ENCODE measurements at regions not wholly inside any gene's neighbourhood (a gene's known extent, or its start where the extent isn't known, plus 50 kb on each side); places are given as distances from the start of the nearest gene placed in this dataset.

- Histone ChIP-seq H3K27me3 (ENCODE audit: control insufficient read depth in 2 of 2, insufficient read depth in 2 of 2, low read length in 2 of 2) (no peaks in the 10 kb centered on the region), H3K4me3 (ENCODE audit: low read length in 2 of 2) (no peak overlapping the region), H3K4me1 (ENCODE audit: control insufficient read depth in 2 of 2, insufficient read depth in 2 of 2, low read length in 2 of 2) (no peaks in the 10 kb centered on the region), H3K36me3 (ENCODE audit: control insufficient read depth in 2 of 2, insufficient read depth in 2 of 2, low read length in 2 of 2) (no peaks in the 10 kb centered on the region), H3K27ac (ENCODE audit: low read depth in 2 of 2, low read length in 2 of 2) (no peak overlapping the region), H3K9ac (ENCODE audit: low read depth in 1 of 2, low read length in 2 of 2) (no peak overlapping the region), H3K9me3 (ENCODE audit: control insufficient read depth in 2 of 2, low read length in 2 of 2) (no peaks in the 10 kb centered on the region)
These were observed 59.6 kb upstream of the CDH13 start for GRCh38 chr16:82567175-82567574.

GRCh38 chr16:82563401-82563800 is 63.4 kb upstream of the CDH13 start:
- Histone ChIP-seq H3K36me3 (ENCODE audit: control insufficient read depth in 2 of 2, insufficient read depth in 2 of 2, low read length in 2 of 2) (no peaks in the 10 kb centered on the region), H3K4me3 (ENCODE audit: low read length in 2 of 2) (no peak overlapping the region), H3K9me3 (ENCODE audit: control insufficient read depth in 2 of 2, low read length in 2 of 2) (no peaks in the 10 kb centered on the region), H3K9ac (ENCODE audit: low read depth in 1 of 2, low read length in 2 of 2) (no peak overlapping the region), H3K4me1 (ENCODE audit: control insufficient read depth in 2 of 2, insufficient read depth in 2 of 2, low read length in 2 of 2) (no peaks in the 10 kb centered on the region), H3K27ac (ENCODE audit: low read depth in 2 of 2, low read length in 2 of 2) (no peak overlapping the region), H3K27me3 (ENCODE audit: control insufficient read depth in 2 of 2, insufficient read depth in 2 of 2, low read length in 2 of 2) (no peaks in the 10 kb centered on the region)

GRCh38 chr16:82562183-82562683 is 64.5 kb upstream of the CDH13 start:
- Histone ChIP-seq H3K9me3 (ENCODE audit: control insufficient read depth in 2 of 2, low read length in 2 of 2) (no peaks in the 10 kb centered on the region), H3K4me3 (ENCODE audit: low read length in 2 of 2) (no peak overlapping the region), H3K27me3 (ENCODE audit: control insufficient read depth in 2 of 2, insufficient read depth in 2 of 2, low read length in 2 of 2) (no peaks in the 10 kb centered on the region), H3K27ac (ENCODE audit: low read depth in 2 of 2, low read length in 2 of 2) (no peak overlapping the region), H3K36me3 (ENCODE audit: control insufficient read depth in 2 of 2, insufficient read depth in 2 of 2, low read length in 2 of 2) (no peaks in the 10 kb centered on the region), H3K9ac (ENCODE audit: low read depth in 1 of 2, low read length in 2 of 2) (no peak overlapping the region), H3K4me1 (ENCODE audit: control insufficient read depth in 2 of 2, insufficient read depth in 2 of 2, low read length in 2 of 2) (no peaks in the 10 kb centered on the region)

- Histone ChIP-seq H3K4me3 (ENCODE audit: low read length in 2 of 2) (no peak overlapping the region), H3K27me3 (ENCODE audit: control insufficient read depth in 2 of 2, insufficient read depth in 2 of 2, low read length in 2 of 2) (no peaks in the 10 kb centered on the region), H3K36me3 (ENCODE audit: control insufficient read depth in 2 of 2, insufficient read depth in 2 of 2, low read length in 2 of 2) (no peaks in the 10 kb centered on the region), H3K27ac (ENCODE audit: low read depth in 2 of 2, low read length in 2 of 2) (no peak overlapping the region), H3K9me3 (ENCODE audit: control insufficient read depth in 2 of 2, low read length in 2 of 2) (no peaks in the 10 kb centered on the region), H3K4me1 (ENCODE audit: control insufficient read depth in 2 of 2, insufficient read depth in 2 of 2, low read length in 2 of 2) (no peaks in the 10 kb centered on the region), H3K9ac (ENCODE audit: low read depth in 1 of 2, low read length in 2 of 2) (no peak overlapping the region)
These were observed 65.9 kb upstream of the CDH13 start for GRCh38 chr16:82560805-82561325.

GRCh38 chr16:82544378-82545160 is 82.2 kb upstream of the CDH13 start:
- Histone ChIP-seq H3K9ac (ENCODE audit: low read depth in 1 of 2, low read length in 2 of 2) (no peak overlapping the region), H3K9me3 (ENCODE audit: control insufficient read depth in 2 of 2, low read length in 2 of 2) (no peaks in the 10 kb centered on the region), H3K4me1 (ENCODE audit: control insufficient read depth in 2 of 2, insufficient read depth in 2 of 2, low read length in 2 of 2) (no peaks in the 10 kb centered on the region), H3K27me3 (ENCODE audit: control insufficient read depth in 2 of 2, insufficient read depth in 2 of 2, low read length in 2 of 2) (peaks cover 0 to 3% of the 10 kb centered on the region in 2 donors), H3K36me3 (ENCODE audit: control insufficient read depth in 2 of 2, insufficient read depth in 2 of 2, low read length in 2 of 2) (no peaks in the 10 kb centered on the region), H3K27ac (ENCODE audit: low read depth in 2 of 2, low read length in 2 of 2) (no peak overlapping the region), H3K4me3 (ENCODE audit: low read length in 2 of 2) (no peak overlapping the region)

- Histone ChIP-seq H3K36me3 (ENCODE audit: control insufficient read depth in 2 of 2, insufficient read depth in 2 of 2, low read length in 2 of 2) (no peaks in the 10 kb centered on the region), H3K4me3 (ENCODE audit: low read length in 2 of 2) (no peak overlapping the region), H3K9me3 (ENCODE audit: control insufficient read depth in 2 of 2, low read length in 2 of 2) (no peaks in the 10 kb centered on the region), H3K27me3 (ENCODE audit: control insufficient read depth in 2 of 2, insufficient read depth in 2 of 2, low read length in 2 of 2) (peaks cover 0 to 3% of the 10 kb centered on the region in 2 donors), H3K4me1 (ENCODE audit: control insufficient read depth in 2 of 2, insufficient read depth in 2 of 2, low read length in 2 of 2) (no peaks in the 10 kb centered on the region), H3K9ac (ENCODE audit: low read depth in 1 of 2, low read length in 2 of 2) (no peak overlapping the region), H3K27ac (ENCODE audit: low read depth in 2 of 2, low read length in 2 of 2) (no peak overlapping the region)
These were observed 84.1 kb upstream of the CDH13 start for GRCh38 chr16:82542714-82543113.

GRCh38 chr16:82541103-82541502 is 85.7 kb upstream of the CDH13 start:
- H3K27me3 ChIP-seq (ENCODE audit: control insufficient read depth in 2 of 2, insufficient read depth in 2 of 2, low read length in 2 of 2), result peaks cover 0 to 3% of the 10 kb centered on the region in 2 donors
- H3K9me3 ChIP-seq (ENCODE audit: control insufficient read depth in 2 of 2, low read length in 2 of 2), result no peaks in the 10 kb centered on the region
- no peak overlapping the region for H3K9ac ChIP-seq (ENCODE audit: low read depth in 1 of 2, low read length in 2 of 2)
- H3K27ac ChIP-seq (ENCODE audit: low read depth in 2 of 2, low read length in 2 of 2), result no peak overlapping the region
- H3K4me3 ChIP-seq (ENCODE audit: low read length in 2 of 2), result no peak overlapping the region
- H3K4me1 ChIP-seq (ENCODE audit: control insufficient read depth in 2 of 2, insufficient read depth in 2 of 2, low read length in 2 of 2), result no peaks in the 10 kb centered on the region
- H3K36me3 ChIP-seq (ENCODE audit: control insufficient read depth in 2 of 2, insufficient read depth in 2 of 2, low read length in 2 of 2), result no peaks in the 10 kb centered on the region

GRCh38 chr16:82535764-82536163 is 91.0 kb upstream of the CDH13 start:
- H3K4me1 ChIP-seq (ENCODE audit: control insufficient read depth in 2 of 2, insufficient read depth in 2 of 2, low read length in 2 of 2), result no peaks in the 10 kb centered on the region
- no peak overlapping the region for H3K9ac ChIP-seq (ENCODE audit: low read depth in 1 of 2, low read length in 2 of 2)
- no peaks in the 10 kb centered on the region for H3K27me3 ChIP-seq (ENCODE audit: control insufficient read depth in 2 of 2, insufficient read depth in 2 of 2, low read length in 2 of 2)
- no peaks in the 10 kb centered on the region for H3K36me3 ChIP-seq (ENCODE audit: control insufficient read depth in 2 of 2, insufficient read depth in 2 of 2, low read length in 2 of 2)
- no peak overlapping the region for H3K4me3 ChIP-seq (ENCODE audit: low read length in 2 of 2)
- no peaks in the 10 kb centered on the region for H3K9me3 ChIP-seq (ENCODE audit: control insufficient read depth in 2 of 2, low read length in 2 of 2)
- no peak overlapping the region for H3K27ac ChIP-seq (ENCODE audit: low read depth in 2 of 2, low read length in 2 of 2)

GRCh38 chr16:82535262-82535661 is 91.5 kb upstream of the CDH13 start:
- no peak overlapping the region for H3K9ac ChIP-seq (ENCODE audit: low read depth in 1 of 2, low read length in 2 of 2)
- no peaks in the 10 kb centered on the region for H3K27me3 ChIP-seq (ENCODE audit: control insufficient read depth in 2 of 2, insufficient read depth in 2 of 2, low read length in 2 of 2)
- H3K4me1 ChIP-seq (ENCODE audit: control insufficient read depth in 2 of 2, insufficient read depth in 2 of 2, low read length in 2 of 2), result no peaks in the 10 kb centered on the region
- H3K36me3 ChIP-seq (ENCODE audit: control insufficient read depth in 2 of 2, insufficient read depth in 2 of 2, low read length in 2 of 2), result no peaks in the 10 kb centered on the region
- no peak overlapping the region for H3K4me3 ChIP-seq (ENCODE audit: low read length in 2 of 2)
- no peak overlapping the region for H3K27ac ChIP-seq (ENCODE audit: low read depth in 2 of 2, low read length in 2 of 2)
- no peaks in the 10 kb centered on the region for H3K9me3 ChIP-seq (ENCODE audit: control insufficient read depth in 2 of 2, low read length in 2 of 2)

GRCh38 chr16:82533189-82533588 is 93.6 kb upstream of the CDH13 start:
- H3K9me3 ChIP-seq (ENCODE audit: control insufficient read depth in 2 of 2, low read length in 2 of 2), result no peaks in the 10 kb centered on the region
- H3K4me3 ChIP-seq (ENCODE audit: low read length in 2 of 2), result no peak overlapping the region
- H3K27ac ChIP-seq (ENCODE audit: low read depth in 2 of 2, low read length in 2 of 2), result no peak overlapping the region
- no peak overlapping the region for H3K9ac ChIP-seq (ENCODE audit: low read depth in 1 of 2, low read length in 2 of 2)
- H3K27me3 ChIP-seq (ENCODE audit: control insufficient read depth in 2 of 2, insufficient read depth in 2 of 2, low read length in 2 of 2), result no peaks in the 10 kb centered on the region
- H3K36me3 ChIP-seq (ENCODE audit: control insufficient read depth in 2 of 2, insufficient read depth in 2 of 2, low read length in 2 of 2), result no peaks in the 10 kb centered on the region
- no peaks in the 10 kb centered on the region for H3K4me1 ChIP-seq (ENCODE audit: control insufficient read depth in 2 of 2, insufficient read depth in 2 of 2, low read length in 2 of 2)
